ENCODE measurements at regions not wholly inside any gene's neighbourhood (a gene's known extent, or its start where the extent isn't known, plus 50 kb on each side); places are given as distances from the start of the nearest gene placed in this dataset.
"Not testable (repeated sequence)": the region's sequence is repeated elsewhere in the genome, so short reads cannot be mapped to it uniquely, and the experiment has no call there.

DNA sequence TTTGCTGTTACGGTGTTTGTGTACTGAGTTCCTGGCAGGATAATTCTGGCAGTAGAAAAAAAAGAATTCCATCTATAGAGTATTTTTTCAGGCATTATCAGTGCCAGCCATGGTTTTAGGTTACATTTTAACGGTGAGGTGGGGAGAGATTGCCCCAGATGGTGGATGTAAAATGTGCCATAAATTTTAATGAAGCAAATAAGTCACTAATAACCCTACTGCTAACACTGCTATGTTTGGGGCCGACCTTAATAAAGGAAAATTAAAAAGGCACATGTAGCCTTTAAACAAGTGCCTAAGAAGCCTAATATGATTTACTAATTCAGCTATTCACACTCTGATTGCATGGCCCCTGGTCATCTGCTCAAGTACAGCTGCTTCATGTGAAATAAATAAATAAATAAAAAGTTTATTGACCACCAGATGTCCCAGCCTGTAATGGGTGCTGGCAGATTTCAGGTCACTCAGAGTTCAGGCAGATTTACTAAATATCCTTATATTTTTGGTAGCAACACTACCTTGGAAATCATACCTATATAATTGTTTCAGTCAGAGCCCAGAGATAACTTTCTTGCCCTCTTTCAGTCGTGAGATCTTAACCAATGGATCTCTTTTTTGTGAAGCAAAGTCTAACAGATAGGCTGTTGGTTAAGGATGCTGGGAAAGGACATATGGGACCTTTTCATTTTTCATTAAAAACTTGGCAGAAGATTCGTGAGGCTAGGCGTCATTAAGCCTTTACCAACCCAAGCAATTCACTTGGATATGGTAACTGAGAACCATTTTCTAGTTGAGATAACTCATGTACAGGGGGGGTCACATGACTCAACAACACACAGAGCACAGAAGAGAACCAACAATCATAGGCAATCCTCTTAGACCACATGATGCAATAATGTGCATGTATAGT lies 495.0 kb upstream of the NRSN1 start:
- H3K36me3 Mint-ChIP-seq = no peaks in the 10 kb centered on the region
- no peaks in the 10 kb centered on the region for H3K4me1 Mint-ChIP-seq
- peaks cover 4% of the 10 kb centered on the region for H3K9me3 Mint-ChIP-seq
- H3K27ac Mint-ChIP-seq = no peak overlapping the region
- no peaks in the 10 kb centered on the region for H3K27me3 Mint-ChIP-seq
- no peak overlapping the region for H3K4me3 Mint-ChIP-seq

DNA sequence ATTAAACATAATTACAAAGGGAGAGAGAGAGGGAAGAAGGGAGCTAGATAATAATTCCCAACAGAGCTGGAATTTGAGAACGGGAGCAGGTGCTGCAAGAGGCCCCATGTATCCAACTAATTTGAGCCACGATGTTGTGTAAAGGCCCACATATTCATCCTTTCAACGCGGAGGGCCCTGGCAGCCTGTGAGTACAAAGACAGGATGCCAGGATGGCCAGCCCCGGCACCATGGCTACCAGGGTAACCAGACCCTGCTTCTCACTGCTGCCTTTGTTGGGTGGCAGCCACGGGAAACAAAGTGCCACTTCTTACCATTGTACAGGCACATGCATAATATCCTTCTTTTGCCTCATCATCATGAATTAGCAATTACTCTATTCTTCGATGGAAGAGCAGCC lies 492.0 kb upstream of the NRSN1 start:
- no peak overlapping the region for H3K4me3 Mint-ChIP-seq
- no peaks in the 10 kb centered on the region for H3K4me1 Mint-ChIP-seq
- no peaks in the 10 kb centered on the region for H3K36me3 Mint-ChIP-seq
- H3K27me3 Mint-ChIP-seq = no peaks in the 10 kb centered on the region
- H3K9me3 Mint-ChIP-seq = peaks cover 4% of the 10 kb centered on the region
- no peak overlapping the region for H3K27ac Mint-ChIP-seq

DNA sequence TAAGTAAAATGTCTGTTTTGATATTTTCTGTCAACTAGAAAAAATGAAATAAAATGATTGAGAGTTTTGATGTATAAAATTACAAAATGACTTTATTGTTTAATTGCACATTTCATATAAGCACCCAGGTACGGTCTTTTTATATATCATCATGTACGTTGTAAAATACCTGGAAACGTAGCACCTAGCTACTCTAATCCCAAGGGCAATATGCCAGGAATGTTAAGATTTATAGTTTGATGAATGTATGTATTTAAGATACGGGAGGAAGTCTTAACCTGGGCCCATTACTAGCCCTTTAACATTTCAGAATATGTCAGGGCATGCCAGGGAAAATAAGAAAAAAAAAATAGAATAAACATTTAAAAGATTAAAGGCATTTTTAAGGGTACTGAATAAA lies 490.9 kb upstream of the NRSN1 start:
- Mint-ChIP-seq H3K27ac (no peak overlapping the region), H3K9me3 (peaks cover 4% of the 10 kb centered on the region), H3K27me3 (no peaks in the 10 kb centered on the region), H3K4me3 (no peak overlapping the region), H3K36me3 (no peaks in the 10 kb centered on the region), H3K4me1 (no peaks in the 10 kb centered on the region)

DNA sequence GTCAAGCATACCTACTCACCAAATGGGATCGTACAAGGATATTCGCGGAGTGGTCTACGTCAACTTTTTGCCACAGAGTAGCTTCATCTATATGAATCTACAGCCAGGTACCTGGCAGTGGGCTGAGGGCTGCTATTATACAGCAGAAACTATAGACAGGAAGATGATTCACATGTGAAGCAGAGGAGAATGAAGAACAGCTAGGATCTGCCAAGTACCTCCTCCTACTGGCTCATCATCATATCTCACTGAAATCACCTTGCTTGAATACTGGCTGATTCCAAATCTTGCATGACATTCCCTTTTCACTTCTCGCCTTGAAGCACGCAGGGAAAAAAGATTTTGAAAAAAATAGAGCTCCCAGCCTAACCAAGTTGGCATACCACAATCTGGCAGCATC lies 488.7 kb upstream of the NRSN1 start:
- H3K4me3 Mint-ChIP-seq = no peak overlapping the region

DNA sequence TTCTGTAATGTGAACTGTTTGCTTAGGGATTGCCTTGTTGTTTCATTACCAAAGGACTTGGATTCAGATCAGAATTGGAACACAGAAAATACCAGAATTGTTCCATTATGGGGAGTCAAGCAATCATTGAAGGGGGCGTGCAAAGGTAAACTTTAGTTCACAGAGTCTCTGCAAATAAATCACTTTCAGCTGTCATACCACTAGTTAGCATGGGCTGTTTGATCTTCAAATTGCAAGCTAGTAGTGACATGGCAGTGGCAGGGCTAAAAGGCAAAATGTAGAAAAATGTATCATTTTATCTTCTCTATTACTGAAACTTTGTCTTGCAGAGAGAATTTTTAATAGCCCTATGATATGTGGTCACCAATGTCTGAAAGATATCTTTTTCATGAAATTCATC lies 483.2 kb upstream of the NRSN1 start:
- Mint-ChIP-seq H3K4me3 (no peak overlapping the region), H3K9me3 (no peaks in the 10 kb centered on the region), H3K4me1 (no peaks in the 10 kb centered on the region), H3K27me3 (no peaks in the 10 kb centered on the region), H3K27ac (no peak overlapping the region), H3K36me3 (no peaks in the 10 kb centered on the region)

More for the DNA sequence above, 488.7 kb upstream of the NRSN1 start:
- H3K4me1 Mint-ChIP-seq = no peaks in the 10 kb centered on the region
- no peaks in the 10 kb centered on the region for H3K27me3 Mint-ChIP-seq
- H3K9me3 Mint-ChIP-seq = no peaks in the 10 kb centered on the region
- no peak overlapping the region for H3K27ac Mint-ChIP-seq
- no peaks in the 10 kb centered on the region for H3K36me3 Mint-ChIP-seq

DNA sequence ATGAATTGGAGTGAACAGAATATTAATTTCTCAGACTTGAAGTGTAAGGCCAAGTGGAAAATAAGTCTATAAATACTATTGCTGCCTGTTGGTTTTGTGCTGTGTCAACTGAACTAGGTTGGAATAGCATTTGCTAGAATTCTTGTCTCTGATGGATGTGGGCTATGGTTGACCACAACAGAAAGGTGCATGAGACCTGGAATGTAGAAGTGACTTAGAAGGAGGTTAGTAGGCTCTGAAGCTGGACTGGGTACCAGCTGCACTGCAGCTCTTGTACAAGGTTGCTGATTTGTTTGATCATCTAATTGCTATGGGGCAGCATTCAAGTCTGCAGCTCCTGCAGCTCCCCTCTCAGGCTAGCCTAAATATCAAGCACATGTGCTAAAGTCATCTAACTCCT lies 479.0 kb upstream of the NRSN1 start:
- no peaks in the 10 kb centered on the region for H3K27me3 Mint-ChIP-seq
- no peak overlapping the region for H3K4me3 Mint-ChIP-seq
- no peaks in the 10 kb centered on the region for H3K4me1 Mint-ChIP-seq
- peaks cover 5% of the 10 kb centered on the region for H3K9me3 Mint-ChIP-seq
- no peak overlapping the region for H3K27ac Mint-ChIP-seq
- no peaks in the 10 kb centered on the region for H3K36me3 Mint-ChIP-seq

- peaks cover 5% of the 10 kb centered on the region for H3K9me3 Mint-ChIP-seq
- no peak overlapping the region for H3K27ac Mint-ChIP-seq
- H3K4me1 Mint-ChIP-seq = no peaks in the 10 kb centered on the region
- no peaks in the 10 kb centered on the region for H3K36me3 Mint-ChIP-seq
- H3K27me3 Mint-ChIP-seq = no peaks in the 10 kb centered on the region
- H3K4me3 Mint-ChIP-seq = no peak overlapping the region
These were observed 475.3 kb upstream of the NRSN1 start for GRCh38 chr6:23650676-23651075.

- Mint-ChIP-seq H3K9me3 (no peaks in the 10 kb centered on the region), H3K4me1 (no peaks in the 10 kb centered on the region), H3K27ac (no peak overlapping the region), H3K36me3 (no peaks in the 10 kb centered on the region), H3K27me3 (peaks cover 2% of the 10 kb centered on the region), H3K4me3 (no peak overlapping the region)
These were observed 471.3 kb upstream of the NRSN1 start for GRCh38 chr6:23654745-23655144.

DNA sequence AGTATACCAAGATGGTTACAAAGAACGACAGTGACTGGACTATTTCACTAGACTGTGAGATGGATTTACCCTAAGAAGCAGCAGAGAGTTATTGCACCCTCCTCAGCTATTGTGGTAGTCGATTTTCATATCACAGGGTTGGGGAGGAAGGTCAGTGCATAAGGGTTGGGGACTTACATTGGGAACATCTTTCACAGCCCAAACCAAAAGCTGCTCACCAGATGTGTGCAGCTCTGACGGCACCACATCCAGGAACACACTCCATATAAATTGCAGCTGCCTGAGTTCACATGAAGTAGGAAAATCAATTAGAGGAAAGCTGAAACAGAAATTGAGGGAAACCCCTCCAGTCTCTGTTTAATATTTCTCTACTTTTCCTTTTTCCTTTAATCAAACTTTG lies 470.5 kb upstream of the NRSN1 start:
- no peaks in the 10 kb centered on the region for H3K9me3 Mint-ChIP-seq
- H3K27ac Mint-ChIP-seq = no peak overlapping the region
- no peak overlapping the region for H3K4me3 Mint-ChIP-seq
- no peaks in the 10 kb centered on the region for H3K36me3 Mint-ChIP-seq
- H3K27me3 Mint-ChIP-seq = peaks cover 2% of the 10 kb centered on the region
- no peaks in the 10 kb centered on the region for H3K4me1 Mint-ChIP-seq

DNA sequence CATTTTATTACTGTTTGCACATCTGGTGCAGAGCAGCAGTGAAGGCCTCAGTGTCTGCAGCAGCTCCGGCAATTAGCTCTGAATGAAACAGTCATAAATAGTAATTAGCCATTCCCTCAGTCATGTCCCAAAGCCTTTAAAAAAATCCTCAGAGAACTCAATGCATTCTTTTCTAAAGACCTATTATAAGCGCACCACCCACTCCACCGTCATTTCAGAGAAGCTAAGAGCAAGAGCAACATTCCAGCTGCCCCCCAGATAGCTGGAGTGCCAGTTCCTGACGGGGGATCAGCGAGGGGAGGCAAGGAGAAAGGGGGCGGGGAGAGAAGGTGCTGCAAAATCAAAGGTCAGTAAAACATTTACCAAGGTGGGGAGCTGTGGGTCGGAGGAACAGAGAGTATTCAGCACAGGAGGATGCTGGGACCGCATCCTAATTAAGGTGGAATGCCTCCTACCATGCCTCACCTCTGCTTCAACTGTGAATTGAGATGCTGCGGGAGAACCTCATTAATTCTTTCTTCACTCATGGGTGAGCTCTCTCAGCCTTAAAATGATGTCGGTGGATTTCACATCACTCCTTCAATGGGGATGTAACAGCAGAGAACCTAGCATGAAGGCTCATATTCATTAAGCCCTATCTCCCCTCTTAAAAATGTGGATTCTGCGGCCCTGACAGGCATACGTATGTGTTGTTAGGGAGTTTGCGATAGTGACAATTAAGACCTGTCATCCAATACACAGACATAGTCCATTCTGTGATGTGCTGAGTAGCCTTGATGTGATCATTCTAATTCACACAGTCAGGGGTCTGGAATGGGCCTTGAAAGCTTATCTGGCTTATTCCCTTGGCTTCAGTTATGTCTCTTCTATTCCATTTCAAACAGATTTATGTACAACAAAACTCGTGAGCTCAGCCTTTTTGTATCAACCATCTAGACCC lies 469.5 kb upstream of the NRSN1 start:
- Mint-ChIP-seq H3K4me3 (no peak overlapping the region), H3K4me1 (no peaks in the 10 kb centered on the region), H3K36me3 (no peaks in the 10 kb centered on the region), H3K27me3 (peaks cover 2% of the 10 kb centered on the region), H3K9me3 (no peaks in the 10 kb centered on the region), H3K27ac (no peak overlapping the region)

GRCh38 chr6:23659125-23659524 lies 466.9 kb upstream of the NRSN1 start:
- Mint-ChIP-seq H3K27me3 (peaks cover 2% of the 10 kb centered on the region), H3K27ac (no peak overlapping the region), H3K4me3 (no peak overlapping the region)

DNA sequence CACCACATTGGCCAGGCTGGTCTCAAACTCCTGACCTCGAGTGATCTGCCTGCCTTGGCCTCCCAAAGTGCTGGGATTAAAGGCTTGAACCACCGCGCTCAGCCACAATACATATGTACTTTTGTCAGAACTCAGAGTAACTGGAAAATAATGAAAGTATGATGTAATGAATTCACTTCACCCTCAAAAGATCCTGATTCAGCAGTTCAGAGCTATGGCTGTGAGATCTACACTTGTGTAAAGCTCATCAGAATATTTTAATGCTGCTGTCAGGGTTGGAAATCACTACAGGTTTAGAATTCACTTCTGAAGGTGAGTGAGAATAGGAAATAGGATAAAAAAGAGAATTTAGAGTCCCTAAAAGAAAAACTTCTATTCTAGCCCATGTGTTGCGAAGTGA lies 464.5 kb upstream of the NRSN1 start:
- Mint-ChIP-seq H3K27ac (no peak overlapping the region), H3K4me3 (no peak overlapping the region), H3K4me1 (no peaks in the 10 kb centered on the region), H3K9me3 (no peaks in the 10 kb centered on the region), H3K36me3 (no peaks in the 10 kb centered on the region), H3K27me3 (peaks cover 2% of the 10 kb centered on the region)

More at GRCh38 chr6:23659125-23659524, 466.9 kb upstream of the NRSN1 start:
- H3K9me3 Mint-ChIP-seq = no peaks in the 10 kb centered on the region
- H3K36me3 Mint-ChIP-seq = no peaks in the 10 kb centered on the region
- no peaks in the 10 kb centered on the region for H3K4me1 Mint-ChIP-seq

DNA sequence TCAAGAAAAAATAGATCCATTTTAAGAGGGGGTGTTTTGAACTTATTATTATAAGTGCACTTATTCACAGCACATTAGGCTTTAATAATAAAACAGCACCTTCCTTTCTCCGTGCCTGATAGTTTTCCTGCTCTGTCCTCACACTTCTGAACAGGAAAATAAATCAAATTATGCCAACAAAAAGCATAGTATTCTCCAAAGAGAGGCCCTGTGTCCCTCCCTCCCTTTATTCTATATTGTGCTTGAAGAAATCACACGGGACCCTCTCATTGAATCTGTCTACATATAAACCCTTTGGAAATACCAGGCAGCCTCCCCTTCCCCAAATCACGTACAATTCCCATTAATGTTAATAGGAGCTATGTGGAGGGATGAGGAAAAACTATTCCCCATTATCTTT lies 462.9 kb upstream of the NRSN1 start:
- Mint-ChIP-seq H3K36me3 (no peaks in the 10 kb centered on the region), H3K27me3 (peaks cover 2% of the 10 kb centered on the region), H3K27ac (no peak overlapping the region), H3K4me1 (no peaks in the 10 kb centered on the region), H3K9me3 (no peaks in the 10 kb centered on the region), H3K4me3 (no peak overlapping the region)

GRCh38 chr6:23663652-23664051 lies 462.4 kb upstream of the NRSN1 start:
- Mint-ChIP-seq H3K36me3 (no peaks in the 10 kb centered on the region), H3K27me3 (peaks cover 2% of the 10 kb centered on the region), H3K4me1 (no peaks in the 10 kb centered on the region), H3K9me3 (peaks cover under 1% of the 10 kb centered on the region), H3K27ac (no peak overlapping the region), H3K4me3 (no peak overlapping the region)

GRCh38 chr6:23665911-23666310 lies 460.1 kb upstream of the NRSN1 start:
- not testable (repeated sequence) for H3K27me3 Mint-ChIP-seq, H3K36me3 Mint-ChIP-seq, H3K4me1 Mint-ChIP-seq, H3K4me3 Mint-ChIP-seq, H3K27ac Mint-ChIP-seq
- H3K9me3 Mint-ChIP-seq = peaks cover 18% of the 10 kb centered on the region

DNA sequence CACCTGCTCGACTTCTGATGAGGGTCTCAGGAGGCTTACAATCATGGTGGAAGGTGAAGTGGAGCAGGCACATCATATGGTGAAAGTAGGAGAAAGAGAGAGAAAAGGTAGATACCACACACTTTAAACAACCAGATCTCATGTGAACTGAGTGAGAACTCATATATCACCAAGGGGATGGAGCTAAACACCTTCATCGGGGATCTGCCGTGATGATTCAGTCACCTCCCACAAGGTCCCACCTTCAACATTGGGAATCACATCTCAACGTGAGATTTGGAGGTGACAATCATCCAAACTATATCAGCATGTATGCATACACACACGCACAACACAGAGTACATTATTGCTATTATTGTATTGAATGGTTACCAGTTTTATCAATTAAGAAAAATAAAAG lies 453.3 kb upstream of the NRSN1 start:
- no peaks in the 10 kb centered on the region for H3K27me3 Mint-ChIP-seq
- peaks cover 50% of the 10 kb centered on the region for H3K9me3 Mint-ChIP-seq
- no peak overlapping the region for H3K27ac Mint-ChIP-seq
- no peaks in the 10 kb centered on the region for H3K4me1 Mint-ChIP-seq
- H3K36me3 Mint-ChIP-seq = peaks cover 4% of the 10 kb centered on the region
- no peak overlapping the region for H3K4me3 Mint-ChIP-seq

Data from activated naive CD4-positive, alpha-beta T cell treated with anti-CD3 and anti-CD28 coated beads, Interleukin-2, amount 50 U/mL, for 24 hours (primary cell).